Endodermal cell (in vitro differentiated cells): ENCODE measurements at regions not wholly inside any gene's neighbourhood (a gene's known extent, or its start where the extent isn't known, plus 50 kb on each side); places are given as distances from the start of the nearest gene placed in this dataset.

Experiments
- DNase-seq: peaks from one replicate; pipeline ENCODE4 v3.0.0-alpha.2; 2017
- H3K27ac ChIP-seq: 2 replicates; pipeline ENCODE4 v1.5.1; 2013; ENCODE audit warnings: mild to moderate bottlenecking, low read depth, low read length, moderate library complexity
- H3K27me3 ChIP-seq: 2 replicates; pipeline ENCODE4 v1.6.1; 2013; ENCODE audit warnings: mild to moderate bottlenecking, low read length, moderate library complexity; ENCODE audit not compliant: insufficient read depth, control insufficient read depth, poor library complexity, severe bottlenecking
- H3K36me3 ChIP-seq: 2 replicates; pipeline ENCODE4 v1.7.0; 2013; ENCODE audit warnings: mild to moderate bottlenecking, low read length, moderate library complexity; ENCODE audit not compliant: control insufficient read depth, insufficient read depth
- H3K4me1 ChIP-seq: one replicate; pipeline ENCODE4 v1.7.0; 2013; ENCODE audit warnings: low read length; ENCODE audit not compliant: control insufficient read depth, insufficient read depth
- H3K4me3 ChIP-seq: 2 replicates; pipeline ENCODE4 v1.5.1; 2013; ENCODE audit warnings: mild to moderate bottlenecking, low read length, moderate library complexity
- H3K9ac ChIP-seq: 2 replicates; pipeline ENCODE4 v1.6.1; 2013; ENCODE audit warnings: mild to moderate bottlenecking, low read length, moderate library complexity; ENCODE audit not compliant: poor library complexity, severe bottlenecking; ENCODE audit errors: extremely low read depth
- H3K9me3 ChIP-seq: 2 replicates; pipeline ENCODE4 v1.6.1; 2013; ENCODE audit warnings: mild to moderate bottlenecking, low read length, moderate library complexity; ENCODE audit not compliant: control insufficient read depth
- H3K27ac Mint-ChIP-seq: 2 replicates; pipeline ENCODE4 v1.8.0; 2020; ENCODE audit warnings: mixed read lengths
- H3K27me3 Mint-ChIP-seq: 2 replicates; pipeline ENCODE4 v1.8.0; 2021; ENCODE audit warnings: mild to moderate bottlenecking, mixed read lengths; ENCODE audit not compliant: insufficient read depth
- H3K36me3 Mint-ChIP-seq: 2 replicates; pipeline ENCODE4 v1.8.0; 2020; ENCODE audit warnings: low read depth, mixed read lengths
- H3K4me1 Mint-ChIP-seq: 2 replicates; pipeline ENCODE4 v1.8.0; 2020; ENCODE audit warnings: mixed read lengths
- H3K4me3 Mint-ChIP-seq: 2 replicates; pipeline ENCODE4 v1.8.0; 2020; ENCODE audit warnings: mild to moderate bottlenecking, moderate library complexity, mixed read lengths
- H3K9me3 Mint-ChIP-seq: 2 replicates; pipeline ENCODE4 v1.8.0; 2020; ENCODE audit warnings: mild to moderate bottlenecking, mixed read lengths
- WGBS, 2 experiments: methylation state at CpG; one replicate each; pipeline versions ENCODE4 v1.1.5 to v1.1.7; 2013; ENCODE audit warnings: missing lambda C conversion rate in 2 of 2, mixed read lengths in 1 of 2; ENCODE audit not compliant: insufficient coverage in 1 of 2, insufficient read length in 1 of 2; 5-methylcytosine and 5-hydroxymethylcytosine counted together
- TF ChIP-seq, protein P1 (sequence below): fragments of 200-600 bp; sonication (generic); conservative IDR thresholded peaks from 2 replicates; pipeline ENCODE4 v1.5.0; 2021; ENCODE audit warnings: antibody characterized with exemption, mild to moderate bottlenecking

- Histone ChIP-seq H3K27ac (no peak overlapping the region), H3K4me3 (no peak overlapping the region), H3K27me3 (no peaks in the 10 kb centered on the region), H3K9me3 (no peaks in the 10 kb centered on the region), H3K4me1 (no peaks in the 10 kb centered on the region), H3K36me3 (no peaks in the 10 kb centered on the region), H3K9ac (no peak overlapping the region)
- Mint-ChIP-seq H3K4me3 (no peak overlapping the region), H3K27ac (no peak overlapping the region), H3K4me1 (peaks cover 19% of the 10 kb centered on the region), H3K9me3 (no peaks in the 10 kb centered on the region), H3K36me3 (no peaks in the 10 kb centered on the region), H3K27me3 (no peaks in the 10 kb centered on the region)
- TF ChIP-seq, protein P1, sequence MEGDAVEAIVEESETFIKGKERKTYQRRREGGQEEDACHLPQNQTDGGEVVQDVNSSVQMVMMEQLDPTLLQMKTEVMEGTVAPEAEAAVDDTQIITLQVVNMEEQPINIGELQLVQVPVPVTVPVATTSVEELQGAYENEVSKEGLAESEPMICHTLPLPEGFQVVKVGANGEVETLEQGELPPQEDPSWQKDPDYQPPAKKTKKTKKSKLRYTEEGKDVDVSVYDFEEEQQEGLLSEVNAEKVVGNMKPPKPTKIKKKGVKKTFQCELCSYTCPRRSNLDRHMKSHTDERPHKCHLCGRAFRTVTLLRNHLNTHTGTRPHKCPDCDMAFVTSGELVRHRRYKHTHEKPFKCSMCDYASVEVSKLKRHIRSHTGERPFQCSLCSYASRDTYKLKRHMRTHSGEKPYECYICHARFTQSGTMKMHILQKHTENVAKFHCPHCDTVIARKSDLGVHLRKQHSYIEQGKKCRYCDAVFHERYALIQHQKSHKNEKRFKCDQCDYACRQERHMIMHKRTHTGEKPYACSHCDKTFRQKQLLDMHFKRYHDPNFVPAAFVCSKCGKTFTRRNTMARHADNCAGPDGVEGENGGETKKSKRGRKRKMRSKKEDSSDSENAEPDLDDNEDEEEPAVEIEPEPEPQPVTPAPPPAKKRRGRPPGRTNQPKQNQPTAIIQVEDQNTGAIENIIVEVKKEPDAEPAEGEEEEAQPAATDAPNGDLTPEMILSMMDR: no peak
- 84% methylated on average over 2 of the region's 2 CpGs; no CpG with 5 or more reads in 1 of the 2 experiments for WGBS, 2 experiments
- DNase-seq: no peak
Observed at GRCh38 chr2:145689277-145689676, 1169.4 kb upstream of the ZEB2 start.

- WGBS, 2 experiments: 90% methylated on average over 2 of the region's 3 CpGs; no CpG with 5 or more reads in 1 of the 2 experiments
- TF ChIP-seq, protein P1: no peak
Observed at GRCh38 chr2:145688156-145688555, 1168.2 kb upstream of the ZEB2 start.

DNA sequence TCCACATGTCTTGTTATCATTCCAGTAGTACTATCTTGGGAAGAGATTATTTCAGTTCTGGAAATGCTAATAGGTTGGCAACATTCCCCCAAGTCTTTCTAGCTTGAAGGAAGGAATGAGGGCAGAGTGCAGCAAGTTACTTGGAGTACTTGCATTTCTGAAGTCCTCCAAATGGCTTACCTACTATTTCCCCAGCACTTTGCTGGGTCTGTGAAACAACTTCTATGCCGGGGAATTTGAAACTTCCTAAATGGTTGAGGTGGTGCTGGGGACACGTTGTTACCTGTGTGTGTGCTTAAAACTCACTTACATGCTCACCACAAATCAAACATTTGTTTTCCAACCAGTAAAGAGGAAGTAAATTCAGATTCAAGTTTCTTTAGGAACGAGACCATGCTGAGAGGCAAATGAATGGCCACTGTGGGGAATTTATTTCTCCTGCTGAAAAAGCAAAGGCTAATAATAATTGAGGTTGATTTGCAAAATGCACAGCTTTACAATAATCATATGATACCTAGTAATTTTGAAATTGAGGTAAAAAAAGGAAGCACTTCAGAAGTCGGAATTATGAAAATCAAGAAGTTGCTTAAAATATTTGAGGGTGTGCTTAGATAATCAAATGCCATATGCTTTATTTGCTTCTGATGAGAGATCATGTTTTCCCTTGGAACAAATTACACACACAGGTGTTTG, 1167.7 kb upstream of the ZEB2 start:
- H3K27ac Mint-ChIP-seq: no peak overlapping the region
- H3K4me3 Mint-ChIP-seq: no peak overlapping the region
- H3K36me3 ChIP-seq: no peaks in the 10 kb centered on the region
- H3K27me3 ChIP-seq: no peaks in the 10 kb centered on the region
- H3K9ac ChIP-seq: no peak overlapping the region
- peak; percentile 51 for DNase-seq
- H3K4me3 ChIP-seq: no peak overlapping the region
- H3K4me1 ChIP-seq: peaks cover 6% of the 10 kb centered on the region
- H3K9me3 Mint-ChIP-seq: no peaks in the 10 kb centered on the region
- H3K4me1 Mint-ChIP-seq: peaks cover 20% of the 10 kb centered on the region
- no peaks in the 10 kb centered on the region for H3K9me3 ChIP-seq
- H3K27me3 Mint-ChIP-seq: no peaks in the 10 kb centered on the region
- TF ChIP-seq, protein P1: no peak
- 80 to 100% methylated on average over 1 to 3 of the region's 4 CpGs for WGBS, 2 experiments
- no peaks in the 10 kb centered on the region for H3K36me3 Mint-ChIP-seq
- H3K27ac ChIP-seq: no peak overlapping the region

More at GRCh38 chr2:145688156-145688555, 1168.2 kb upstream of the ZEB2 start:
- Histone ChIP-seq H3K9ac (no peak overlapping the region), H3K36me3 (no peaks in the 10 kb centered on the region), H3K4me3 (no peak overlapping the region), H3K27me3 (no peaks in the 10 kb centered on the region), H3K9me3 (no peaks in the 10 kb centered on the region), H3K27ac (no peak overlapping the region), H3K4me1 (peaks cover under 1% of the 10 kb centered on the region)
- no peak for DNase-seq
- H3K9me3 Mint-ChIP-seq: no peaks in the 10 kb centered on the region
- no peaks in the 10 kb centered on the region for H3K27me3 Mint-ChIP-seq
- peaks cover 18% of the 10 kb centered on the region for H3K4me1 Mint-ChIP-seq
- no peak overlapping the region for H3K4me3 Mint-ChIP-seq
- no peaks in the 10 kb centered on the region for H3K36me3 Mint-ChIP-seq
- H3K27ac Mint-ChIP-seq: no peak overlapping the region
